ENCODE measurements at regions not wholly inside any gene's neighbourhood (a gene's known extent, or its start where the extent isn't known, plus 50 kb on each side); places are given as distances from the start of the nearest gene placed in this dataset.

GRCh38 chr14:71208702-71209357 is 301.6 kb downstream of the PCNX1 start:
- H3K4me2 ChIP-seq (ENCODE audit: low read length) = no peak overlapping the region
- H3K9ac ChIP-seq (ENCODE audit: low read length) = no peak overlapping the region
- H3K4me1 ChIP-seq (ENCODE audit: insufficient read depth, low read length, severe bottlenecking) = no peaks in the 10 kb centered on the region
- H3K4me3 ChIP-seq (ENCODE audit: low read depth, low read length, poor library complexity, severe bottlenecking) = no peak overlapping the region
- H3K79me2 ChIP-seq (ENCODE audit: insufficient read depth, low read length) = no peaks in the 10 kb centered on the region
- H3K9me2 ChIP-seq (ENCODE audit: low read depth, low read length) = no peaks in the 10 kb centered on the region
- H2AFZ ChIP-seq (ENCODE audit: low read length) = no peak overlapping the region
- H3K27ac ChIP-seq (ENCODE audit: low read depth, low read length, poor library complexity, severe bottlenecking) = no peak overlapping the region
- TF ChIP-seq EZH2 (IDR thresholded peaks at IDR 0.05; ENCODE audit: borderline replicate concordance, low read length) (no peak), CTCF (IDR thresholded peaks at IDR 0.05; ENCODE audit: low read length) (peak; percentile 25; the same call in 1 of the 2 replicates)
- H3K27me3 ChIP-seq (ENCODE audit: insufficient read depth, low read length) = no peaks in the 10 kb centered on the region
- H4K20me1 ChIP-seq (ENCODE audit: insufficient read depth, low read length) = no peaks in the 10 kb centered on the region
- H3K9me3 ChIP-seq (ENCODE audit: low read length) = no peaks in the 10 kb centered on the region
- H3K36me3 ChIP-seq (ENCODE audit: insufficient read depth, low read length) = no peaks in the 10 kb centered on the region
- H3F3A ChIP-seq (ENCODE audit: insufficient read depth, low read length) = no peaks in the 10 kb centered on the region

GRCh38 chr14:71209888-71210287 is 302.6 kb downstream of the PCNX1 start:
- Histone ChIP-seq H3K4me2 (ENCODE audit: low read length) (no peak overlapping the region), H3K9me3 (ENCODE audit: low read length) (no peaks in the 10 kb centered on the region), H3K27ac (ENCODE audit: low read depth, low read length, poor library complexity, severe bottlenecking) (no peak overlapping the region), H3K36me3 (ENCODE audit: insufficient read depth, low read length) (no peaks in the 10 kb centered on the region), H3K27me3 (ENCODE audit: insufficient read depth, low read length) (no peaks in the 10 kb centered on the region), H3F3A (ENCODE audit: insufficient read depth, low read length) (no peaks in the 10 kb centered on the region), H2AFZ (ENCODE audit: low read length) (no peak overlapping the region), H3K4me1 (ENCODE audit: insufficient read depth, low read length, severe bottlenecking) (no peaks in the 10 kb centered on the region), H3K79me2 (ENCODE audit: insufficient read depth, low read length) (no peaks in the 10 kb centered on the region), H4K20me1 (ENCODE audit: insufficient read depth, low read length) (no peaks in the 10 kb centered on the region), H3K4me3 (ENCODE audit: low read depth, low read length, poor library complexity, severe bottlenecking) (no peak overlapping the region), H3K9me2 (ENCODE audit: low read depth, low read length) (no peaks in the 10 kb centered on the region), H3K9ac (ENCODE audit: low read length) (no peak overlapping the region)
- TF ChIP-seq EZH2 (IDR thresholded peaks at IDR 0.05; ENCODE audit: borderline replicate concordance, low read length) = no peak
- no peak for TF ChIP-seq CTCF (IDR thresholded peaks at IDR 0.05; ENCODE audit: low read length)

GRCh38 chr14:71212093-71212492 is 304.8 kb downstream of the PCNX1 start:
- H3K9ac ChIP-seq (ENCODE audit: low read length) = no peak overlapping the region
- H3F3A ChIP-seq (ENCODE audit: insufficient read depth, low read length) = no peaks in the 10 kb centered on the region
- H3K36me3 ChIP-seq (ENCODE audit: insufficient read depth, low read length) = no peaks in the 10 kb centered on the region
- no peaks in the 10 kb centered on the region for H3K27me3 ChIP-seq (ENCODE audit: insufficient read depth, low read length)
- no peaks in the 10 kb centered on the region for H4K20me1 ChIP-seq (ENCODE audit: insufficient read depth, low read length)
- no peaks in the 10 kb centered on the region for H3K4me1 ChIP-seq (ENCODE audit: insufficient read depth, low read length, severe bottlenecking)
- no peaks in the 10 kb centered on the region for H3K9me2 ChIP-seq (ENCODE audit: low read depth, low read length)
- H3K27ac ChIP-seq (ENCODE audit: low read depth, low read length, poor library complexity, severe bottlenecking) = no peak overlapping the region
- no peak overlapping the region for H3K4me2 ChIP-seq (ENCODE audit: low read length)
- no peak overlapping the region for H3K4me3 ChIP-seq (ENCODE audit: low read depth, low read length, poor library complexity, severe bottlenecking)
- H3K79me2 ChIP-seq (ENCODE audit: insufficient read depth, low read length) = no peaks in the 10 kb centered on the region
- TF ChIP-seq CTCF (IDR thresholded peaks at IDR 0.05; ENCODE audit: low read length) = no peak
- TF ChIP-seq EZH2 (IDR thresholded peaks at IDR 0.05; ENCODE audit: borderline replicate concordance, low read length) = no peak
- H2AFZ ChIP-seq (ENCODE audit: low read length) = no peak overlapping the region
- H3K9me3 ChIP-seq (ENCODE audit: low read length) = no peaks in the 10 kb centered on the region

Measured in OCI-LY1 (cell line).